Trophoblast cell (in vitro differentiated cells and primary cell): ENCODE measurements at regions not wholly inside any gene's neighbourhood (a gene's known extent, or its start where the extent isn't known, plus 50 kb on each side); places are given as distances from the start of the nearest gene placed in this dataset.

Source experiments
- DNase-seq, 2 donors: peaks; one replicate each; pipeline ENCODE4 v3.0.0-alpha.2; 2016
- H2AFZ ChIP-seq: 2 replicates; pipeline ENCODE4 v1.6.1; 2013; ENCODE audit warnings: low read length, moderate library complexity, mild to moderate bottlenecking; ENCODE audit not compliant: insufficient read depth, poor library complexity
- H2AK5ac ChIP-seq: 2 replicates; pipeline ENCODE4 v1.6.1; 2013; ENCODE audit warnings: mild to moderate bottlenecking, low read length
- H2BK120ac ChIP-seq: 2 replicates; pipeline ENCODE4 v1.6.1; 2013; ENCODE audit warnings: low read length, mild to moderate bottlenecking, moderate library complexity; ENCODE audit not compliant: insufficient read depth, poor library complexity
- H2BK12ac ChIP-seq: 2 replicates; pipeline ENCODE4 v1.6.1; 2013; ENCODE audit warnings: mild to moderate bottlenecking, low read length, moderate library complexity
- H2BK5ac ChIP-seq: 2 replicates; pipeline ENCODE4 v1.6.1; 2013; ENCODE audit warnings: low read length, low read depth, moderate library complexity, mild to moderate bottlenecking; ENCODE audit not compliant: poor library complexity
- H3K14ac ChIP-seq: 2 replicates; pipeline ENCODE4 v1.6.1; 2013; ENCODE audit warnings: mild to moderate bottlenecking, low read length
- H3K18ac ChIP-seq: 2 replicates; pipeline ENCODE4 v1.6.1; 2013; ENCODE audit warnings: mild to moderate bottlenecking, low read length
- H3K23ac ChIP-seq: 2 replicates; pipeline ENCODE4 v1.6.1; 2013; ENCODE audit warnings: low read length
- H3K27ac ChIP-seq: 2 replicates; pipeline ENCODE4 v1.5.1; 2013; ENCODE audit warnings: low read depth, mild to moderate bottlenecking, inconsistent platforms, low read length, moderate library complexity
- H3K27me3 ChIP-seq: 2 replicates; pipeline ENCODE4 v1.6.1; 2013; ENCODE audit warnings: inconsistent platforms, mild to moderate bottlenecking, low read length, moderate library complexity; ENCODE audit not compliant: insufficient read depth
- H3K36me3 ChIP-seq, 2 experiments: 1 replicate in 1 of 2; 2 replicates in 1 of 2; pipeline ENCODE4 v1.6.1; 2013; ENCODE audit warnings: low read length in 2 of 2, mild to moderate bottlenecking in 2 of 2, moderate library complexity in 1 of 2; ENCODE audit not compliant: insufficient read depth in 2 of 2, control insufficient read depth in 1 of 2
- H3K4ac ChIP-seq: 2 replicates; pipeline ENCODE4 v1.6.1; 2013; ENCODE audit warnings: low read depth, mild to moderate bottlenecking, low read length, moderate library complexity
- H3K4me1 ChIP-seq, 2 experiments: 1 replicate in 1 of 2; 2 replicates in 1 of 2; pipeline ENCODE4 v1.6.1; 2013; ENCODE audit warnings: low read length in 2 of 2, mild to moderate bottlenecking in 2 of 2, moderate library complexity in 1 of 2; ENCODE audit not compliant: insufficient read depth in 2 of 2, control insufficient read depth in 1 of 2
- H3K4me2 ChIP-seq: 2 replicates; pipeline ENCODE4 v1.6.1; 2013; ENCODE audit warnings: inconsistent platforms, mild to moderate bottlenecking, low read length, moderate library complexity
- H3K4me3 ChIP-seq: 2 replicates; pipeline ENCODE4 v1.5.1; 2013; ENCODE audit warnings: mild to moderate bottlenecking, low read depth, low read length, inconsistent platforms
- H3K79me1 ChIP-seq: one replicate; pipeline ENCODE4 v1.6.1; 2013; ENCODE audit warnings: low read length
- H3K79me2 ChIP-seq: 2 replicates; pipeline ENCODE4 v1.6.1; 2013; ENCODE audit warnings: low read length, mild to moderate bottlenecking; ENCODE audit not compliant: control insufficient read depth, insufficient read depth, poor library complexity
- H3K9ac ChIP-seq: 2 replicates; pipeline ENCODE4 v1.6.1; 2013; ENCODE audit warnings: mild to moderate bottlenecking, low read length
- H3K9me3 ChIP-seq: 2 replicates; pipeline ENCODE4 v1.6.1; 2013; ENCODE audit warnings: low read depth, mild to moderate bottlenecking, control low read depth, inconsistent platforms, low read length; ENCODE audit not compliant: insufficient read depth
- H4K12ac ChIP-seq: 2 replicates; pipeline ENCODE4 v1.6.1; 2013; ENCODE audit warnings: low read depth, mild to moderate bottlenecking, low read length, moderate library complexity
- H4K8ac ChIP-seq: 2 replicates; pipeline ENCODE4 v1.6.1; 2013; ENCODE audit warnings: low read depth, mild to moderate bottlenecking, low read length, moderate library complexity
- H4K91ac ChIP-seq: one replicate; pipeline ENCODE4 v1.6.1; 2013; ENCODE audit warnings: low read depth, mild to moderate bottlenecking, low read length, moderate library complexity
- WGBS: extraction: QIAGEN DNeasy Blood & Tissue Kit; methylation state at CpG from one replicate; pipeline ENCODE4 v1.1.7; 2013; ENCODE audit warnings: missing lambda C conversion rate; ENCODE audit not compliant: insufficient read length, insufficient coverage; ENCODE audit errors: extremely low coverage; 5-methylcytosine and 5-hydroxymethylcytosine counted together

- Histone ChIP-seq H3K4me1 (no peaks in the 10 kb centered on the region), H3K4me2 (no peak overlapping the region), H3K27me3 (no peaks in the 10 kb centered on the region), H4K12ac (no peak overlapping the region), H3K79me2 (no peaks in the 10 kb centered on the region), H3K18ac (no peak overlapping the region), H2BK12ac (no peak overlapping the region), H2AK5ac (no peak overlapping the region), H2AFZ (no peak overlapping the region), H3K14ac (no peak overlapping the region), H3K36me3 (no peaks in the 10 kb centered on the region), H4K91ac (no peak overlapping the region), H3K9ac (no peak overlapping the region), H3K9me3 (peaks cover 2% of the 10 kb centered on the region), H4K8ac (no peak overlapping the region), H3K27ac (no peak overlapping the region), H3K23ac (no peak overlapping the region), H3K79me1 (no peaks in the 10 kb centered on the region), H2BK120ac (no peak overlapping the region), H3K4ac (no peak overlapping the region), H2BK5ac (no peak overlapping the region), H3K4me3 (no peak overlapping the region)
- no CpG with 5 or more reads among the region's 1 CpG for WGBS
- no peak for DNase-seq
Measured at GRCh38 chr2:67716895-67717396, 319.8 kb downstream of the ETAA1 start.

- no peak overlapping the region for H2BK5ac ChIP-seq
- no peak overlapping the region for H4K8ac ChIP-seq
- H3K4me1 ChIP-seq, result no peaks in the 10 kb centered on the region
- no peak overlapping the region for H3K9ac ChIP-seq
- no peaks in the 10 kb centered on the region for H3K79me1 ChIP-seq
- H3K18ac ChIP-seq, result no peak overlapping the region
- no peak overlapping the region for H2AK5ac ChIP-seq
- H3K79me2 ChIP-seq, result no peaks in the 10 kb centered on the region
- H3K9me3 ChIP-seq, result peaks cover 2% of the 10 kb centered on the region
- no peak overlapping the region for H3K23ac ChIP-seq
- no peak overlapping the region for H2BK120ac ChIP-seq
- no peak overlapping the region for H3K4me3 ChIP-seq
- no peak overlapping the region for H4K12ac ChIP-seq
- no peak overlapping the region for H3K27ac ChIP-seq
- DNase-seq, result no peak
- H4K91ac ChIP-seq, result no peak overlapping the region
- no peak overlapping the region for H3K4me2 ChIP-seq
- no peak overlapping the region for H3K4ac ChIP-seq
- no peak overlapping the region for H2BK12ac ChIP-seq
- H2AFZ ChIP-seq, result no peak overlapping the region
- H3K14ac ChIP-seq, result no peak overlapping the region
- no peaks in the 10 kb centered on the region for H3K27me3 ChIP-seq
- H3K36me3 ChIP-seq, result no peaks in the 10 kb centered on the region
Measured at GRCh38 chr2:67717692-67718091, 320.6 kb downstream of the ETAA1 start.

GRCh38 chr2:67719351-67719750 is 322.2 kb downstream of the ETAA1 start:
- Histone ChIP-seq H2BK5ac (no peak overlapping the region), H3K79me2 (no peaks in the 10 kb centered on the region), H3K27me3 (no peaks in the 10 kb centered on the region), H3K79me1 (no peaks in the 10 kb centered on the region), H3K27ac (no peak overlapping the region), H2AK5ac (no peak overlapping the region), H3K9ac (no peak overlapping the region), H3K4me1 (no peaks in the 10 kb centered on the region), H4K91ac (no peak overlapping the region), H4K8ac (no peak overlapping the region), H3K4me2 (no peak overlapping the region), H3K36me3 (no peaks in the 10 kb centered on the region), H3K9me3 (peaks cover 2% of the 10 kb centered on the region), H3K4ac (no peak overlapping the region), H2AFZ (no peak overlapping the region), H3K4me3 (no peak overlapping the region), H3K14ac (no peak overlapping the region), H3K18ac (no peak overlapping the region), H2BK12ac (no peak overlapping the region), H3K23ac (no peak overlapping the region), H4K12ac (no peak overlapping the region), H2BK120ac (no peak overlapping the region)
- WGBS, result no CpG with 5 or more reads among the region's 2 CpGs
- peak in 1 of 2 donors; percentile 5 for DNase-seq

DNA sequence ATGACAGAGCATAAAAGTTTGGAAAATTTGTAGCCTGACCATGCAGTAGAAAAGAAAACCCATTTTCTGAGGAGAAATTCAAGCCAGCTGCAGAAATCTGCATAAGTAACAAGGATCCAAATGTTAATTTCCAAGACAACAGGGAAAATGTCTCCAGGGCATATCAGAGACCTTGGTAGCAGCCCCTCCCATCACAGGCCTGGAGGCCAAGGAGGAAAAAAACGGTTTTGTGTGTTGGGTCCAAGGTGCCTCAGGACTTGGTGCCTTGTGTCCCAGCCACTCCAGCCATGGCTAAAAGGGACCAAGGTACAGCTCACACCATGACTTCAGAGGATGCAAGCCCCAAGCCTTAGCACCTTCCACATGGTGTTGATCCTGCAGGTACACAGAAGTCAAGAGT is 324.4 kb downstream of the ETAA1 start:
- no peaks in the 10 kb centered on the region for H3K36me3 ChIP-seq
- H3K23ac ChIP-seq, result no peak overlapping the region
- no CpG with 5 or more reads among the region's 1 CpG for WGBS
- no peak overlapping the region for H2AK5ac ChIP-seq
- peaks cover 2% of the 10 kb centered on the region for H3K9me3 ChIP-seq
- no peak overlapping the region for H3K14ac ChIP-seq
- no peak overlapping the region for H2AFZ ChIP-seq
- no peak overlapping the region for H3K27ac ChIP-seq
- H4K12ac ChIP-seq, result no peak overlapping the region
- no peak overlapping the region for H3K4ac ChIP-seq
- no peak overlapping the region for H3K9ac ChIP-seq
- no peak overlapping the region for H4K91ac ChIP-seq
- no peak for DNase-seq
- H2BK120ac ChIP-seq, result no peak overlapping the region
- no peaks in the 10 kb centered on the region for H3K79me2 ChIP-seq
- no peak overlapping the region for H2BK12ac ChIP-seq
- H3K4me1 ChIP-seq, result no peaks in the 10 kb centered on the region
- H3K79me1 ChIP-seq, result no peaks in the 10 kb centered on the region
- H4K8ac ChIP-seq, result no peak overlapping the region
- no peak overlapping the region for H3K4me2 ChIP-seq
- no peak overlapping the region for H2BK5ac ChIP-seq
- H3K27me3 ChIP-seq, result no peaks in the 10 kb centered on the region
- no peak overlapping the region for H3K18ac ChIP-seq
- no peak overlapping the region for H3K4me3 ChIP-seq
